H4 (cell line): ENCODE measurements at regions not wholly inside any gene's neighbourhood (a gene's known extent, or its start where the extent isn't known, plus 50 kb on each side); places are given as distances from the start of the nearest gene placed in this dataset.

Source experiments
- DNase-seq: peaks from one replicate; pipeline ENCODE4 v3.0.0-alpha.2; 2015; ENCODE audit warnings: low spot score

- no peak for DNase-seq
These were observed 292.9 kb upstream of the ROBO1 start for GRCh38 chr3:80060664-80061063.

GRCh38 chr3:80055306-80055705 lies 287.5 kb upstream of the ROBO1 start:
- no peak for DNase-seq

GRCh38 chr3:80052271-80052670 lies 284.5 kb upstream of the ROBO1 start:
- no peak for DNase-seq

- DNase-seq, result no peak
These were observed 283.8 kb upstream of the ROBO1 start for GRCh38 chr3:80051602-80051962.

- DNase-seq, result no peak
These were observed 283.2 kb upstream of the ROBO1 start for GRCh38 chr3:80050826-80051601.

GRCh38 chr3:80043226-80043625 lies 275.4 kb upstream of the ROBO1 start:
- DNase-seq, result no peak

GRCh38 chr3:80040067-80040466 lies 272.3 kb upstream of the ROBO1 start:
- DNase-seq, result no peak

GRCh38 chr3:80036176-80036575 lies 268.4 kb upstream of the ROBO1 start:
- no peak for DNase-seq

- DNase-seq, result no peak
These were observed 267.2 kb upstream of the ROBO1 start for GRCh38 chr3:80035021-80035420.

GRCh38 chr3:80023010-80023409 lies 255.2 kb upstream of the ROBO1 start:
- no peak for DNase-seq

GRCh38 chr3:80018375-80018774 lies 250.6 kb upstream of the ROBO1 start:
- DNase-seq, result no peak

- no peak for DNase-seq
These were observed 249.6 kb upstream of the ROBO1 start for GRCh38 chr3:80017369-80017768.

GRCh38 chr3:80014576-80014975 lies 246.8 kb upstream of the ROBO1 start:
- DNase-seq, result no peak

GRCh38 chr3:80010021-80010571 lies 242.3 kb upstream of the ROBO1 start:
- DNase-seq, result no peak

- DNase-seq, result no peak
These were observed 239.7 kb upstream of the ROBO1 start for GRCh38 chr3:80007522-80007921.

- DNase-seq, result no peak
These were observed 238.5 kb upstream of the ROBO1 start for GRCh38 chr3:80006315-80006714.

- DNase-seq, result no peak
These were observed 232.2 kb upstream of the ROBO1 start for GRCh38 chr3:80000022-80000421.

GRCh38 chr3:79994397-79994796 lies 226.6 kb upstream of the ROBO1 start:
- DNase-seq, result no peak

- no peak for DNase-seq
These were observed 218.5 kb upstream of the ROBO1 start for GRCh38 chr3:79986338-79986737.

GRCh38 chr3:79985816-79986215 lies 218.0 kb upstream of the ROBO1 start:
- DNase-seq, result no peak

GRCh38 chr3:79983118-79983517 lies 215.3 kb upstream of the ROBO1 start:
- DNase-seq, result no peak

GRCh38 chr3:79979990-79980389 lies 212.2 kb upstream of the ROBO1 start:
- no peak for DNase-seq

- DNase-seq, result no peak
These were observed 208.7 kb upstream of the ROBO1 start for GRCh38 chr3:79976466-79976865.
